HEK293 (cell line): ENCODE measurements at regions not wholly inside any gene's neighbourhood (a gene's known extent, or its start where the extent isn't known, plus 50 kb on each side); places are given as distances from the start of the nearest gene placed in this dataset.

Experiments
- BCL11A ChIP-seq: fragments of 450-650 bp; formaldehyde crosslinking; IDR thresholded peaks from 2 replicates; pipeline ENCODE4 v1.5.1; 2016; ENCODE audit warnings: low read depth, missing biosample characterization, missing genetic modification characterization
- KLF16 ChIP-seq: fragments of 450-650 bp; formaldehyde crosslinking; IDR thresholded peaks from 2 replicates; pipeline ENCODE4 v1.5.1; 2017; ENCODE audit warnings: missing biosample characterization, missing genetic modification characterization
- OSR2 ChIP-seq: fragments of 450-650 bp; formaldehyde crosslinking; IDR thresholded peaks from 2 replicates; pipeline ENCODE4 v1.5.1; 2016; ENCODE audit warnings: missing biosample characterization, missing genetic modification characterization
- SCRT2 ChIP-seq: fragments of 450-650 bp; formaldehyde crosslinking; IDR thresholded peaks from 2 replicates; pipeline ENCODE4 v1.5.1; 2016; ENCODE audit warnings: missing biosample characterization, missing genetic modification characterization
- TRIM28 ChIP-seq: IDR thresholded peaks from 2 replicates; pipeline ENCODE4 v1.6.1; 2011; ENCODE audit warnings: low read length, control low read depth, borderline replicate concordance
- YY1 ChIP-seq: fragments of 450-650 bp; formaldehyde crosslinking; IDR thresholded peaks from 2 replicates; pipeline ENCODE4 v1.5.1; 2018; ENCODE audit warnings: missing biosample characterization, missing genetic modification characterization
- ZBTB20 ChIP-seq: fragments of 450-650 bp; formaldehyde crosslinking; IDR thresholded peaks from 2 replicates; pipeline ENCODE4 v1.5.1; 2016; ENCODE audit warnings: missing biosample characterization, missing genetic modification characterization
- ZNF621 ChIP-seq: fragments of 450-650 bp; formaldehyde crosslinking; IDR thresholded peaks from 2 replicates; pipeline ENCODE4 v1.5.1; 2017; ENCODE audit warnings: missing biosample characterization, missing genetic modification characterization
- ZNF660 ChIP-seq: fragments of 450-650 bp; IDR thresholded peaks from 2 replicates; pipeline ENCODE4 v1.5.1; 2018; ENCODE audit warnings: missing biosample characterization, mild to moderate bottlenecking, missing genetic modification characterization
- ZNF701 ChIP-seq: fragments of 450-650 bp; formaldehyde crosslinking; IDR thresholded peaks from 2 replicates; pipeline ENCODE4 v1.5.1; 2016; ENCODE audit warnings: missing biosample characterization, missing genetic modification characterization
- TF ChIP-seq, protein P1 (sequence below): fragments of 450-650 bp; formaldehyde crosslinking; IDR thresholded peaks from 2 replicates; pipeline ENCODE4 v1.5.1; 2016; ENCODE audit warnings: missing biosample characterization, missing genetic modification characterization
- TF ChIP-seq, protein P2 (sequence below): fragments of 450-650 bp; formaldehyde crosslinking; optimal IDR thresholded peaks from 2 replicates; pipeline ENCODE3; 2016; ENCODE audit warnings: missing biosample characterization, mild to moderate bottlenecking, missing genetic modification characterization
- TF ChIP-seq, protein P3 (sequence below): fragments of 450-650 bp; formaldehyde crosslinking; IDR thresholded peaks from 2 replicates; pipeline ENCODE4 v1.5.1; 2016; ENCODE audit warnings: missing biosample characterization, missing genetic modification characterization
- TF ChIP-seq, protein P4 (sequence below): fragments of 450-650 bp; formaldehyde crosslinking; IDR thresholded peaks from 2 replicates; pipeline ENCODE4 v1.5.1; 2016; ENCODE audit warnings: missing biosample characterization, missing genetic modification characterization, borderline replicate concordance

DNA sequence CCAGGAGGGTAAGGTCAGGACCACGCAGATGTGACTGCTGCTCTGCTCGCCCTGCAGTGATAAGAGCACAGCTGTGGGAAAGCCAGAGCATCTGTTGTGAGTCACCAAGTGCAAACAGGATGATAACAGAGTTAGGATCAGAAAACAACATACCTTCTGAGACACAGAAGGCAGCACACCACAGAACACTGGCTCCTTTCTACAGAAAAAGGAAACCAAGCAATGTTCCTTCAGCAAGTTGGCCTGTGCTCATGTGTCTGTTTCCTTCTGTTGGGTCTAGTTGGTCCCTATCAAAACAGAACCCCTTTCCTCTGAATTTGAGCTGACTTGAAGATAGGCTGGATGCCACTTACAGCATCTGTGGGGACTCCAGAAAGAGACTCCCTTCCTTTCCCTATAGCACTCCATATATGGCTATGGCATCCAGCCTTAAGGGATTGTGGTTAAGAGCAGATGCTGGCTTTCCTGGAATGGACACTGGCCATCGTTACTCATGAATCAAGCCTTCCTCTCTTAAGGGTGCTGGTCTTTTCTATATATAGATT, 440.7 kb upstream of the THBS1 start:
- no peak for TF ChIP-seq ZNF621
- no peak for TF ChIP-seq YY1 (tag by site-specific recombination)
- TF ChIP-seq, protein P1, sequence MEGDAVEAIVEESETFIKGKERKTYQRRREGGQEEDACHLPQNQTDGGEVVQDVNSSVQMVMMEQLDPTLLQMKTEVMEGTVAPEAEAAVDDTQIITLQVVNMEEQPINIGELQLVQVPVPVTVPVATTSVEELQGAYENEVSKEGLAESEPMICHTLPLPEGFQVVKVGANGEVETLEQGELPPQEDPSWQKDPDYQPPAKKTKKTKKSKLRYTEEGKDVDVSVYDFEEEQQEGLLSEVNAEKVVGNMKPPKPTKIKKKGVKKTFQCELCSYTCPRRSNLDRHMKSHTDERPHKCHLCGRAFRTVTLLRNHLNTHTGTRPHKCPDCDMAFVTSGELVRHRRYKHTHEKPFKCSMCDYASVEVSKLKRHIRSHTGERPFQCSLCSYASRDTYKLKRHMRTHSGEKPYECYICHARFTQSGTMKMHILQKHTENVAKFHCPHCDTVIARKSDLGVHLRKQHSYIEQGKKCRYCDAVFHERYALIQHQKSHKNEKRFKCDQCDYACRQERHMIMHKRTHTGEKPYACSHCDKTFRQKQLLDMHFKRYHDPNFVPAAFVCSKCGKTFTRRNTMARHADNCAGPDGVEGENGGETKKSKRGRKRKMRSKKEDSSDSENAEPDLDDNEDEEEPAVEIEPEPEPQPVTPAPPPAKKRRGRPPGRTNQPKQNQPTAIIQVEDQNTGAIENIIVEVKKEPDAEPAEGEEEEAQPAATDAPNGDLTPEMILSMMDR (tag by site-specific recombination) = no peak
- TF ChIP-seq KLF16 (tag by site-specific recombination) = no peak
- TF ChIP-seq, protein P2, sequence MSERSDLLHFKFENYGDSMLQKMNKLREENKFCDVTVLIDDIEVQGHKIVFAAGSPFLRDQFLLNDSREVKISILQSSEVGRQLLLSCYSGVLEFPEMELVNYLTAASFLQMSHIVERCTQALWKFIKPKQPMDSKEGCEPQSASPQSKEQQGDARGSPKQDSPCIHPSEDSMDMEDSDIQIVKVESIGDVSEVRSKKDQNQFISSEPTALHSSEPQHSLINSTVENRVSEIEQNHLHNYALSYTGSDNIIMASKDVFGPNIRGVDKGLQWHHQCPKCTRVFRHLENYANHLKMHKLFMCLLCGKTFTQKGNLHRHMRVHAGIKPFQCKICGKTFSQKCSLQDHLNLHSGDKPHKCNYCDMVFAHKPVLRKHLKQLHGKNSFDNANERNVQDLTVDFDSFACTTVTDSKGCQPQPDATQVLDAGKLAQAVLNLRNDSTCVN (tag by site-specific recombination) = no peak
- TF ChIP-seq, protein P3, sequence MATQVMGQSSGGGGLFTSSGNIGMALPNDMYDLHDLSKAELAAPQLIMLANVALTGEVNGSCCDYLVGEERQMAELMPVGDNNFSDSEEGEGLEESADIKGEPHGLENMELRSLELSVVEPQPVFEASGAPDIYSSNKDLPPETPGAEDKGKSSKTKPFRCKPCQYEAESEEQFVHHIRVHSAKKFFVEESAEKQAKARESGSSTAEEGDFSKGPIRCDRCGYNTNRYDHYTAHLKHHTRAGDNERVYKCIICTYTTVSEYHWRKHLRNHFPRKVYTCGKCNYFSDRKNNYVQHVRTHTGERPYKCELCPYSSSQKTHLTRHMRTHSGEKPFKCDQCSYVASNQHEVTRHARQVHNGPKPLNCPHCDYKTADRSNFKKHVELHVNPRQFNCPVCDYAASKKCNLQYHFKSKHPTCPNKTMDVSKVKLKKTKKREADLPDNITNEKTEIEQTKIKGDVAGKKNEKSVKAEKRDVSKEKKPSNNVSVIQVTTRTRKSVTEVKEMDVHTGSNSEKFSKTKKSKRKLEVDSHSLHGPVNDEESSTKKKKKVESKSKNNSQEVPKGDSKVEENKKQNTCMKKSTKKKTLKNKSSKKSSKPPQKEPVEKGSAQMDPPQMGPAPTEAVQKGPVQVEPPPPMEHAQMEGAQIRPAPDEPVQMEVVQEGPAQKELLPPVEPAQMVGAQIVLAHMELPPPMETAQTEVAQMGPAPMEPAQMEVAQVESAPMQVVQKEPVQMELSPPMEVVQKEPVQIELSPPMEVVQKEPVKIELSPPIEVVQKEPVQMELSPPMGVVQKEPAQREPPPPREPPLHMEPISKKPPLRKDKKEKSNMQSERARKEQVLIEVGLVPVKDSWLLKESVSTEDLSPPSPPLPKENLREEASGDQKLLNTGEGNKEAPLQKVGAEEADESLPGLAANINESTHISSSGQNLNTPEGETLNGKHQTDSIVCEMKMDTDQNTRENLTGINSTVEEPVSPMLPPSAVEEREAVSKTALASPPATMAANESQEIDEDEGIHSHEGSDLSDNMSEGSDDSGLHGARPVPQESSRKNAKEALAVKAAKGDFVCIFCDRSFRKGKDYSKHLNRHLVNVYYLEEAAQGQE (tag by site-specific recombination) = no peak
- TF ChIP-seq, protein P4, sequence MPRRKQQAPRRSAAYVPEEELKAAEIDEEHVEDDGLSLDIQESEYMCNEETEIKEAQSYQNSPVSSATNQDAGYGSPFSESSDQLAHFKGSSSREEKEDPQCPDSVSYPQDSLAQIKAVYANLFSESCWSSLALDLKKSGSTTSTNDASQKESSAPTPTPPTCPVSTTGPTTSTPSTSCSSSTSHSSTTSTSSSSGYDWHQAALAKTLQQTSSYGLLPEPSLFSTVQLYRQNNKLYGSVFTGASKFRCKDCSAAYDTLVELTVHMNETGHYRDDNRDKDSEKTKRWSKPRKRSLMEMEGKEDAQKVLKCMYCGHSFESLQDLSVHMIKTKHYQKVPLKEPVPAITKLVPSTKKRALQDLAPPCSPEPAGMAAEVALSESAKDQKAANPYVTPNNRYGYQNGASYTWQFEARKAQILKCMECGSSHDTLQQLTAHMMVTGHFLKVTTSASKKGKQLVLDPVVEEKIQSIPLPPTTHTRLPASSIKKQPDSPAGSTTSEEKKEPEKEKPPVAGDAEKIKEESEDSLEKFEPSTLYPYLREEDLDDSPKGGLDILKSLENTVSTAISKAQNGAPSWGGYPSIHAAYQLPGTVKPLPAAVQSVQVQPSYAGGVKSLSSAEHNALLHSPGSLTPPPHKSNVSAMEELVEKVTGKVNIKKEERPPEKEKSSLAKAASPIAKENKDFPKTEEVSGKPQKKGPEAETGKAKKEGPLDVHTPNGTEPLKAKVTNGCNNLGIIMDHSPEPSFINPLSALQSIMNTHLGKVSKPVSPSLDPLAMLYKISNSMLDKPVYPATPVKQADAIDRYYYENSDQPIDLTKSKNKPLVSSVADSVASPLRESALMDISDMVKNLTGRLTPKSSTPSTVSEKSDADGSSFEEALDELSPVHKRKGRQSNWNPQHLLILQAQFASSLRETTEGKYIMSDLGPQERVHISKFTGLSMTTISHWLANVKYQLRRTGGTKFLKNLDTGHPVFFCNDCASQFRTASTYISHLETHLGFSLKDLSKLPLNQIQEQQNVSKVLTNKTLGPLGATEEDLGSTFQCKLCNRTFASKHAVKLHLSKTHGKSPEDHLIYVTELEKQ (tag by site-specific recombination) = no peak
- no peak for TF ChIP-seq BCL11A
- TF ChIP-seq ZNF660 (tag by site-specific recombination) = no peak
- no peak for TF ChIP-seq ZBTB20 (tag by site-specific recombination)
- no peak for TF ChIP-seq SCRT2 (tag by site-specific recombination)
- no peak for TF ChIP-seq ZNF701 (tag by site-specific recombination)
- TF ChIP-seq OSR2 (tag by site-specific recombination) = no peak
- no peak for TF ChIP-seq TRIM28
